ENCODE measurements at regions not wholly inside any gene's neighbourhood (a gene's known extent, or its start where the extent isn't known, plus 50 kb on each side); places are given as distances from the start of the nearest gene placed in this dataset.

GRCh38 chrX:39377773-39378172 lies 576.5 kb downstream of the MID1IP1 start:
- TF ChIP-seq, protein P1, sequence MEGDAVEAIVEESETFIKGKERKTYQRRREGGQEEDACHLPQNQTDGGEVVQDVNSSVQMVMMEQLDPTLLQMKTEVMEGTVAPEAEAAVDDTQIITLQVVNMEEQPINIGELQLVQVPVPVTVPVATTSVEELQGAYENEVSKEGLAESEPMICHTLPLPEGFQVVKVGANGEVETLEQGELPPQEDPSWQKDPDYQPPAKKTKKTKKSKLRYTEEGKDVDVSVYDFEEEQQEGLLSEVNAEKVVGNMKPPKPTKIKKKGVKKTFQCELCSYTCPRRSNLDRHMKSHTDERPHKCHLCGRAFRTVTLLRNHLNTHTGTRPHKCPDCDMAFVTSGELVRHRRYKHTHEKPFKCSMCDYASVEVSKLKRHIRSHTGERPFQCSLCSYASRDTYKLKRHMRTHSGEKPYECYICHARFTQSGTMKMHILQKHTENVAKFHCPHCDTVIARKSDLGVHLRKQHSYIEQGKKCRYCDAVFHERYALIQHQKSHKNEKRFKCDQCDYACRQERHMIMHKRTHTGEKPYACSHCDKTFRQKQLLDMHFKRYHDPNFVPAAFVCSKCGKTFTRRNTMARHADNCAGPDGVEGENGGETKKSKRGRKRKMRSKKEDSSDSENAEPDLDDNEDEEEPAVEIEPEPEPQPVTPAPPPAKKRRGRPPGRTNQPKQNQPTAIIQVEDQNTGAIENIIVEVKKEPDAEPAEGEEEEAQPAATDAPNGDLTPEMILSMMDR (IDR thresholded peaks at IDR 0.05): no peak
- TF ChIP-seq POLR2A (IDR thresholded peaks at IDR 0.05): no peak
- no peak for TF ChIP-seq EP300 (IDR thresholded peaks at IDR 0.05)

Measured in ovary (tissue), 3 donors.